Retinal pigment epithelial cell (primary cell): ENCODE measurements at regions not wholly inside any gene's neighbourhood (a gene's known extent, or its start where the extent isn't known, plus 50 kb on each side); places are given as distances from the start of the nearest gene placed in this dataset.
"Not testable (repeated sequence)": the region's sequence is repeated elsewhere in the genome, so short reads cannot be mapped to it uniquely, and the experiment has no call there.

Experiments used
- DNase-seq: peaks from one replicate; pipeline ENCODE4 v3.0.0-alpha.2; 2010; ENCODE audit warnings: low read depth
- H3K4me3 ChIP-seq: 2 replicates; pipeline ENCODE4 v1.5.1; 2011; ENCODE audit warnings: mild to moderate bottlenecking, low read length, control low read depth, moderate library complexity
- TF ChIP-seq, protein P1 (sequence below): conservative IDR thresholded peaks from 2 replicates; pipeline ENCODE4 v1.5.1; 2011; ENCODE audit warnings: low read depth, low read length, control low read depth, inconsistent platforms

DNA sequence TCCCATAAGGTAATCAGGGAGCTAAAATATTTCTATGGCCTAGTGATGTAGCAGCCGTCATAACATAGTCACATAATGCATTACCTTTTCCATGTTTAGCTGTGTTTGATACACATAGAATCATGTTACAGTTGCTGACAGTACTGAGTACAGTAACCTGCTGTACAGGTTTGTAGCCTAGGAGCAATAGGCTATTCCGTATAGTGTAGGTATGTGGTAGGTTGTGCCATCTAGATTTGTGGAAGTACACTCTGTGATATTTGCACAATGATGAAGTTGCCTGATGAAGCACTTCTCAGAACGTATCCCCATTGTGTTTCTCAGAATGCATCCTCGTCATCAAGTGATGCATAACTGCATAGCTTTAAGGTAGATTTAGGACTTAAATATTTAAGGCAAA lies 495.6 kb upstream of the ZFP42 start:
- no peak overlapping the region for H3K4me3 ChIP-seq
- no peak for DNase-seq
- TF ChIP-seq, protein P1, sequence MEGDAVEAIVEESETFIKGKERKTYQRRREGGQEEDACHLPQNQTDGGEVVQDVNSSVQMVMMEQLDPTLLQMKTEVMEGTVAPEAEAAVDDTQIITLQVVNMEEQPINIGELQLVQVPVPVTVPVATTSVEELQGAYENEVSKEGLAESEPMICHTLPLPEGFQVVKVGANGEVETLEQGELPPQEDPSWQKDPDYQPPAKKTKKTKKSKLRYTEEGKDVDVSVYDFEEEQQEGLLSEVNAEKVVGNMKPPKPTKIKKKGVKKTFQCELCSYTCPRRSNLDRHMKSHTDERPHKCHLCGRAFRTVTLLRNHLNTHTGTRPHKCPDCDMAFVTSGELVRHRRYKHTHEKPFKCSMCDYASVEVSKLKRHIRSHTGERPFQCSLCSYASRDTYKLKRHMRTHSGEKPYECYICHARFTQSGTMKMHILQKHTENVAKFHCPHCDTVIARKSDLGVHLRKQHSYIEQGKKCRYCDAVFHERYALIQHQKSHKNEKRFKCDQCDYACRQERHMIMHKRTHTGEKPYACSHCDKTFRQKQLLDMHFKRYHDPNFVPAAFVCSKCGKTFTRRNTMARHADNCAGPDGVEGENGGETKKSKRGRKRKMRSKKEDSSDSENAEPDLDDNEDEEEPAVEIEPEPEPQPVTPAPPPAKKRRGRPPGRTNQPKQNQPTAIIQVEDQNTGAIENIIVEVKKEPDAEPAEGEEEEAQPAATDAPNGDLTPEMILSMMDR, result no peak

DNA sequence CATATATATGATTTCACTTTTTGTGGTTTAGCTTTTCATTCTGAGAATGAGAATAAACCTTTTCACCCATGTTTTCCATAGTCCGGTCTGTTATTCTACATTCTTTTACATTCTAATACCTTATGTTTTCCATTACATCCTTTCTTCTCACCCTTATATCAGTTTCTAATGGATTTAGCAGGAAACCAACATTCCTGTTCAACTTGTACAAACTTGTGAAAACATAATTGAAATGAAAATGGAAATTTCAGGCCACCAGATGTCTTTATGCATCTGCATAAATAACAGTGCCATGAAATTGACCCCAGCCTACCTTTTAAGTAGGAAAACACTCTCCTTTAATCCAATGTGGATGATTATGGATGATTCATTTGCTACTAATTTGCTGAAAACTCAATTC lies 494.8 kb upstream of the ZFP42 start:
- no peak for DNase-seq
- H3K4me3 ChIP-seq, result no peak overlapping the region
- TF ChIP-seq, protein P1, result no peak

DNA sequence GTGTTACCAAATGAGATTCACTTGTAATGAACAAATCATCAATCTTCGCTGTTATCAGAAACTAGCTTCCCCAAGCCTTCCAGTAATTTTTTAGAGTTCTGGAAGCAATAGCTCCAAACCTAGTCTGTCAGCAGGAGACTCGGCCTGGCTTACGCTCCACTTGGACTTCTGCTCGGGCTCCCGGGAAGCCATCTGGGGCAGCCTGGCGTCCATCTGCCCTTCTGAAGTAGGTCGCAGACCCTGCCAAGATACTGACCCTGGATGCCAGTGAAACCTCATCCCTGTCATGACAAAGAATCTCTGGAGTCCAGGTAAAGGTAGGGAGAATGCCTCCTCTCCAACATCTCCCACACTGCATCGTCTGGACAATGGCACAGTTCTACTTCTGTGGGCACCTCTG lies 493.8 kb upstream of the ZFP42 start:
- DNase-seq, result no peak
- H3K4me3 ChIP-seq, result no peak overlapping the region
- TF ChIP-seq, protein P1, result no peak

DNA sequence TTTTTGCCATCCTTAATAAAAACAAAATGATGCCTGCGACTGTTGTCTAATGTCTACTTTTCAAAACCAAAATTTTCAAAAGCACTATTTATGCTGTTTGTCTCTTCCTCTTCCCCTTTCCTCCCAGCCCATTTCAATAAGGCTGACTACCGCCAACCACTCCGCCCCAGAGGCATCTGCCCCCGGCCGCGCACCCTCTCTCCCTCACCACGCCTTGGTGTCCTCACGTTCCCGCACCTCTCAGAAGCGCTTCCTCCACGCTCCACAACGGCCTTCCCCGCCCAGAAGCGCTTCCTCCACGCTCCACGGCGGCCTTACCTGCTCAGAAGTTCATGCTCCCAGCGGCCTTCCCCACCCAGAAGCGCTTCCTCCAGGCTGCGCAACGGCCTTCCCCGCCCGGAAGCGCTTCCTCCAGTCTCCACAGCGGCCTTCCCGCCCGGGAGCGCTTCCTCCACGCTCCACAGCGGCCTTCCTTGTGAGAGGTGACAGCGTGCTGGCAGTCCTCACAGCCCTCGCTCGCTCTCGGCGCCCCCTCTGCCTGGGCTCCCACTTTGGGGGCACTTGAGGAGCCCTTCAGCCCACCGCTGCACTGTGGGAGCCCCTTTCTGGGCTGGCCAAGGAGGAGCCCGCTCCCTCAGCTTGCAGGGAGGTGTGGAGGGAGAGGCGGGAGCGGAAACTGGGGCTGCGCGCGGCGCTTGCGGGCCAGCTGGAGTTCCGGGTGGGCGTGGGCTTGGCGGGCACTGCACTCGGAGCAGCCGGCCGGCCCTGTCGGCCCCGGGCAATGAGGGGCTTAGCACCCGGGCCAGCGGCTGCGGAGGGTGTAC lies 490.4 kb upstream of the ZFP42 start:
- H3K4me3 ChIP-seq, result no peak overlapping the region
- DNase-seq, result no peak
- TF ChIP-seq, protein P1, result no peak

DNA sequence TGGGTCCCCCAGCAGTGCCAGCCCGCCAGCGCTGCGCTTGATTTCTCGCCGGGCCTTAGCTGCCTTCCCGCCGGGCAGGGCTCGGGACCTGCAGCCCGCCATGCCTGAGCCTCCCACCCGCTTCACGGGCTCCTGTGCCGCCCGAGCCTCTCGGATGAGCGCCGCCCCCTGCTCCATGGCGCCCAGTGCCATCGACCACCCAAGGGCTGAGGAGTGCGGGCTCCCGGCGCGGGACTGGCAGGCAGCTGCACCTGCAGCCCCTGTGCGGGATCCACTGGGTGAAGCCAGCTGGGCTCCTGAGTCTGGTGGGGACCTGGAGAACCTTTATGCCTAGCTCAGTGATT lies 489.8 kb upstream of the ZFP42 start:
- not testable (repeated sequence) for H3K4me3 ChIP-seq, DNase-seq

DNA sequence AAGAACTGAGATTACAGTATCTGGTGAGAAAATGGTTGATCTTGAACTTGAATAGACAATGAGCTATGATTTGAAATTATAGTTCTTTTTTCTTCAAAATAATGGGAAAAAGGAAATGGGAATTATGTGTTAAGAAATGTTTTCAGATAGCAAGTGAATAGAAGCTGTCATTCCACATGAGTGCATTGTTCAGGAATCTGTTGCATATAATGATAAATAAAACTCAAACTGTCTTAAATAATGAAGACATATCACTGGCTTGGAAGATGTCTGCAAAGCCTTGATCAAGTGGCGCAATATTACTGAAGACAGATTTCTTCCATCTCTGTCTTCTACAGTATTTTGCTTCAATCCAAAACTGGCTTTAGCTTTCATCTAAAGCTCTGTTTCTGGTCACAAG lies 479.3 kb upstream of the ZFP42 start:
- no peak overlapping the region for H3K4me3 ChIP-seq
- no peak for DNase-seq
- TF ChIP-seq, protein P1, result no peak

DNA sequence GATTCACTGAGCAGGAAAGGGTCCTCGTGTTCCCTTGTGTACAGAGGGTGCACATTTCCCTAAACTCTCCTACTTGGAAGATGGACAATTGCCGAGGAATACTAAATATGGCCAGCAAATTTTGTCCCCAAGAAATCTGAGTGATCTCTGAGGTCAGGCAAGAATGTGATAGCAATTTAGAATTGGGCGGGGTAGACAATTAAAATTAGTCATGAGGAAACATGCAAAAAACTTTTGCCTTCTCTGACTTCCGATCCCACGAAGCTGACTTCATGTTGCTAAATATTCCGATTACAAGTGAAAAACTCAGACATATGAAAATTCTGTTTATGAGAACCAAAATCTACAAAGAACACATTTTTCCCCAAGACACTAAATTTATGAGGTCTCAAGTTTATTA lies 453.9 kb upstream of the ZFP42 start:
- no peak overlapping the region for H3K4me3 ChIP-seq
- DNase-seq, result no peak
- TF ChIP-seq, protein P1, result no peak
